HCT116 (cell line): ENCODE measurements at regions not wholly inside any gene's neighbourhood (a gene's known extent, or its start where the extent isn't known, plus 50 kb on each side); places are given as distances from the start of the nearest gene placed in this dataset.
"Not testable (repeated sequence)": the region's sequence is repeated elsewhere in the genome, so short reads cannot be mapped to it uniquely, and the experiment has no call there.

Experiments
- ATAC-seq: fragments of 200-7000 bp; cut with Tn5 transposase; 2 replicates; pipeline ENCODE4 v1.9.1; 2020; ENCODE audit warnings: mild to moderate bottlenecking, moderate library complexity
- BruUV-seq: library from RNA; stranded (reverse); fragments of 400-500 nt; replicated peaks from 2 replicates; lab custom pipeline; 2021; lab: Mats Ljungman, UMichigan
- CTCF ChIA-PET: fragments of 300-600 bp; sonication (Branson Sonifier 250); formaldehyde crosslinking; loops from one replicate; lab custom pipeline; 2021; ENCODE audit warnings: antibody characterized with exemption; lab: Charles Lee
- POLR2A ChIA-PET: fragments of 300-600, 350-600 bp; sonication (Branson Sonifier 250); formaldehyde crosslinking; loops from one replicate; lab custom pipeline; 2021; ENCODE audit warnings: antibody characterized with exemption; lab: Charles Lee
- RAD21 ChIA-PET, 2 experiments: fragments of 300-600 bp; sonication (Branson Sonifier 250); formaldehyde crosslinking; loops; one replicate each; lab custom pipeline; 2023; ENCODE audit warnings: low total read pairs in 2 of 2; ENCODE audit not compliant: uncharacterized antibody in 2 of 2, unreplicated experiment in 2 of 2, low non-redundant PET in 1 of 2; lab: Charles Lee
- DNase-seq: peaks from one replicate; pipeline ENCODE4 v3.0.0-alpha.2; 2010; ENCODE audit warnings: low read depth, low spot score
- H2AFZ ChIP-seq: fragments of 200-600 bp; shearing (Covaris generic), sonication (generic); 2 replicates; pipeline ENCODE4 v1.6.1; 2017; ENCODE audit warnings: low read depth, mixed run types, mixed read lengths, antibody characterized with exemption, low read length; ENCODE audit not compliant: poor library complexity, severe bottlenecking
- H3K27ac ChIP-seq: 2 replicates; pipeline ENCODE4 v1.5.1; 2012; ENCODE audit warnings: low read depth, low read length
- H3K27me3 ChIP-seq: fragments of 200-600 bp; sonication (generic); 2 replicates; pipeline ENCODE4 v1.6.1; 2016; ENCODE audit warnings: mixed run types, low read length, mixed read lengths; ENCODE audit not compliant: insufficient read depth
- H3K36me3 ChIP-seq, 2 experiments: fragments of 200-500 bp in 1 of 2; fragments of 200-600 bp in 1 of 2; sonication (Bioruptor generic) in 1 of 2; sonication (generic) in 1 of 2; 2 replicates each; pipeline versions ENCODE4 v1.5.1 to v1.6.1; 2014 to 2016; ENCODE audit warnings: low read length in 2 of 2, inconsistent platforms in 1 of 2, mixed read lengths in 1 of 2, mixed run types in 1 of 2; ENCODE audit not compliant: insufficient read depth in 2 of 2, control insufficient read depth in 1 of 2
- H3K4me1 ChIP-seq, 2 experiments: fragments of 200-600 bp in 1 of 2; sonication (generic) in 1 of 2; 2 replicates each; pipeline versions ENCODE4 v1.5.1 to v1.6.1; 2012 to 2017; ENCODE audit warnings: low read length in 2 of 2, inconsistent platforms in 1 of 2, mild to moderate bottlenecking in 1 of 2, mixed read lengths in 1 of 2, mixed run types in 1 of 2, moderate library complexity in 1 of 2; ENCODE audit not compliant: insufficient read depth in 2 of 2, control insufficient read depth in 1 of 2
- H3K4me2 ChIP-seq: fragments of 200-600 bp; sonication (generic); 2 replicates; pipeline ENCODE4 v1.6.1; 2017; ENCODE audit warnings: mixed run types, low read length, mixed read lengths
- H3K4me3 ChIP-seq, 2 experiments: fragments of 200-600 bp in 1 of 2; sonication (generic) in 1 of 2; replicated peaks in 1 of 2; 2 replicates each; pipeline ENCODE4 v1.5.1; 2011 to 2016; ENCODE audit warnings: low read length in 2 of 2, control low read depth in 1 of 2, low read depth in 1 of 2, mild to moderate bottlenecking in 1 of 2, mixed read lengths in 1 of 2, mixed run types in 1 of 2
- H3K79me2 ChIP-seq: fragments of 200-600 bp; sonication (generic); 2 replicates; pipeline ENCODE4 v1.6.1; 2017; ENCODE audit warnings: mild to moderate bottlenecking, mixed run types, low read length, moderate library complexity, mixed read lengths; ENCODE audit not compliant: insufficient read depth
- H3K9ac ChIP-seq: fragments of 200-600 bp; sonication (generic); 2 replicates; pipeline ENCODE4 v1.6.1; 2016; ENCODE audit warnings: low read length, mixed read lengths
- H3K9me2 ChIP-seq: fragments of 200-600 bp; sonication (generic), shearing (Covaris generic); 2 replicates; pipeline ENCODE4 v1.6.1; 2017; ENCODE audit warnings: mixed run types, mild to moderate bottlenecking, moderate library complexity; ENCODE audit not compliant: insufficient read depth
- H3K9me3 ChIP-seq, 2 experiments: fragments of 200-500 bp in 1 of 2; fragments of 200-600 bp in 1 of 2; sonication (Bioruptor generic) in 1 of 2; sonication (generic) in 1 of 2; 2 replicates each; pipeline ENCODE4 v1.6.1; 2014 to 2017; ENCODE audit warnings: low read length in 2 of 2, mixed read lengths in 2 of 2, inconsistent platforms in 1 of 2, low read depth in 1 of 2, mild to moderate bottlenecking in 1 of 2, mixed run types in 1 of 2, moderate library complexity in 1 of 2; ENCODE audit not compliant: control insufficient read depth in 1 of 2, insufficient read depth in 1 of 2
- H4K20me1 ChIP-seq: fragments of 200-600 bp; sonication (generic), shearing (Covaris generic); 2 replicates; pipeline ENCODE4 v1.6.1; 2017; ENCODE audit warnings: mixed run types, mild to moderate bottlenecking, moderate library complexity; ENCODE audit not compliant: insufficient read depth
- intact Hi-C: fragments of 100-400 bp; cut with micrococcal nuclease; formaldehyde crosslinking; loops from 2 replicates; pipeline ENCODE4 v1.10.0; 2022

DNA sequence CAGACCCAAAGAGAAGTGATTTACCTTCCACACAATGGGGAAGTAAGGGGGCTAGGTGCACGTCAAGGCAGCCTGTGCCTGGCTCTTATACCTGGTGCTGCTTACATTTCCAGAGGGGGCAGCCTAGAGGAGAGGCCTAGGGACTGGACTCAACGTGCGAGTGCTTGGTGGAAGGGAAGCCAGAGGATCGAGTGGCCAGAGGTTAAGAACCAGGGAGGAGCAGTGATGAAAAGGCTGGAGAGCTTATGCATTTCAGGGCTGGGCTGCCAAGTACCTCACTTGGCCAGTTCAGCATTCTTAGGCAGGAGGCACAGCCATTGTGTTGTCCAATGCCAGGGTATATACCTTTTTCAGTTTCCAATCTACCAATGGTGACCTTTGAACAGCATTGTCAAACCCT is 77.4 kb downstream of the LAT start:
- H3K9me3 ChIP-seq, RAD21 ChIA-PET, H3K79me2 ChIP-seq, H3K9me2 ChIP-seq, DNase-seq, H3K27ac ChIP-seq, intact Hi-C loops, POLR2A ChIA-PET, H3K4me3 ChIP-seq, H2AFZ ChIP-seq, H3K4me1 ChIP-seq, H3K9ac ChIP-seq, H4K20me1 ChIP-seq, H3K27me3 ChIP-seq, CTCF ChIA-PET, H3K36me3 ChIP-seq, BruUV-seq, H3K4me2 ChIP-seq: not testable (repeated sequence)
- peak; percentile 61 for ATAC-seq

GRCh38 chr16:29061467-29061921 is 76.6 kb downstream of the LAT start:
- BruUV-seq, result not testable (repeated sequence)

GRCh38 chr16:29060022-29060810 is 75.4 kb downstream of the LAT start:
- DNase-seq, RAD21 ChIA-PET, intact Hi-C loops: not testable (repeated sequence)

More at GRCh38 chr16:29061467-29061921, 76.6 kb downstream of the LAT start:
- H4K20me1 ChIP-seq, ATAC-seq, H3K27ac ChIP-seq, H3K4me2 ChIP-seq, H3K9me2 ChIP-seq, H2AFZ ChIP-seq, H3K79me2 ChIP-seq, intact Hi-C loops, H3K4me3 ChIP-seq, POLR2A ChIA-PET, H3K9ac ChIP-seq, CTCF ChIA-PET, H3K27me3 ChIP-seq, H3K9me3 ChIP-seq, RAD21 ChIA-PET, H3K4me1 ChIP-seq, DNase-seq, H3K36me3 ChIP-seq: not testable (repeated sequence)

DNA sequence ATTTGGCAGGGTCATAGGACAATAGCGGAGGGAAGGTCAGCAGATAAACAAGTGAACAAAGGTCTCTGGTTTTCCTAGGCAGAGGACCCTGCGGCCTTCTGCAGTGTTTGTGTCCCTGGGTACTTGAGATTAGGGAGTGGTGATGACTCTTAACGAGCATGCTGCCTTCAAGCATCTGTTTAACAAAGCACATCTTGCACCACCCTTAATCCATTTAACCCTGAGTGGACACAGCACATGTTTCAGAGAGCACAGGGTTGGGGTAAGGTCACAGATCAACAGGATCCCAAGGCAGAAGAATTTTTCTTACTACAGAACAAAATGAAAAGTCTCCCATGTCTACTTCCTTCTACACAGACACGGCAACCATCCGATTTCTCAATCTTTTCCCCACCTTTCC is 74.7 kb downstream of the LAT start:
- H3K36me3 ChIP-seq, H2AFZ ChIP-seq, POLR2A ChIA-PET, CTCF ChIA-PET, RAD21 ChIA-PET, intact Hi-C loops, H3K4me3 ChIP-seq, DNase-seq, H3K9ac ChIP-seq, H3K27ac ChIP-seq, H4K20me1 ChIP-seq, H3K4me1 ChIP-seq, H3K79me2 ChIP-seq, BruUV-seq, ATAC-seq, H3K9me2 ChIP-seq, H3K9me3 ChIP-seq, H3K27me3 ChIP-seq, H3K4me2 ChIP-seq: not testable (repeated sequence)

More at GRCh38 chr16:29060022-29060810, 75.4 kb downstream of the LAT start:
- POLR2A ChIA-PET, BruUV-seq, CTCF ChIA-PET, H3K36me3 ChIP-seq, ATAC-seq, H2AFZ ChIP-seq, H3K9me3 ChIP-seq, H3K9ac ChIP-seq, H3K4me1 ChIP-seq, H4K20me1 ChIP-seq, H3K9me2 ChIP-seq, H3K4me3 ChIP-seq, H3K27me3 ChIP-seq, H3K27ac ChIP-seq, H3K4me2 ChIP-seq, H3K79me2 ChIP-seq: not testable (repeated sequence)
